GM12874 (cell line): ENCODE measurements at regions not wholly inside any gene's neighbourhood (a gene's known extent, or its start where the extent isn't known, plus 50 kb on each side); places are given as distances from the start of the nearest gene placed in this dataset.

Experiments
- CTCF ChIP-seq: IDR thresholded peaks from 2 replicates; pipeline ENCODE4 v1.5.1; 2011; ENCODE audit warnings: low read depth, mild to moderate bottlenecking, control low read depth, low read length, moderate library complexity; ENCODE audit not compliant: insufficient read depth

GRCh38 chr16:85527042-85527766, 85.9 kb upstream of the GSE1 start:
- TF ChIP-seq CTCF = no peak

- TF ChIP-seq CTCF = no peak
Measured at GRCh38 chr16:85527767-85528297, 85.3 kb upstream of the GSE1 start.

GRCh38 chr16:85528528-85529387, 84.4 kb upstream of the GSE1 start:
- TF ChIP-seq CTCF = peak; percentile 67

- 0 out of 2 replicates have a peak, but pooled peaks have one; percentile 10 for TF ChIP-seq CTCF
Measured at GRCh38 chr16:85529489-85530369, 83.4 kb upstream of the GSE1 start.

GRCh38 chr16:85530370-85530739, 82.8 kb upstream of the GSE1 start:
- TF ChIP-seq CTCF = no peak

- no peak for TF ChIP-seq CTCF
Measured at GRCh38 chr16:85531516-85531915, 81.6 kb upstream of the GSE1 start.
